ENCODE measurements at regions not wholly inside any gene's neighbourhood (a gene's known extent, or its start where the extent isn't known, plus 50 kb on each side); places are given as distances from the start of the nearest gene placed in this dataset.

- Histone ChIP-seq H3K27ac (no peak overlapping the region), H3K9me3 (no peaks in the 10 kb centered on the region), H3K27me3 (no peaks in the 10 kb centered on the region), H3K4me3 (ENCODE audit: low read depth in 1 of 2, low read length in 1 of 2) (no peak overlapping the region), H3K36me3 (no peaks in the 10 kb centered on the region), H3K4me1 (ENCODE audit: control insufficient read depth in 1 of 2, insufficient read depth in 1 of 2, low read depth in 1 of 2, low read length in 1 of 2) (no peaks in the 10 kb centered on the region)
- TF ChIP-seq, protein P1, sequence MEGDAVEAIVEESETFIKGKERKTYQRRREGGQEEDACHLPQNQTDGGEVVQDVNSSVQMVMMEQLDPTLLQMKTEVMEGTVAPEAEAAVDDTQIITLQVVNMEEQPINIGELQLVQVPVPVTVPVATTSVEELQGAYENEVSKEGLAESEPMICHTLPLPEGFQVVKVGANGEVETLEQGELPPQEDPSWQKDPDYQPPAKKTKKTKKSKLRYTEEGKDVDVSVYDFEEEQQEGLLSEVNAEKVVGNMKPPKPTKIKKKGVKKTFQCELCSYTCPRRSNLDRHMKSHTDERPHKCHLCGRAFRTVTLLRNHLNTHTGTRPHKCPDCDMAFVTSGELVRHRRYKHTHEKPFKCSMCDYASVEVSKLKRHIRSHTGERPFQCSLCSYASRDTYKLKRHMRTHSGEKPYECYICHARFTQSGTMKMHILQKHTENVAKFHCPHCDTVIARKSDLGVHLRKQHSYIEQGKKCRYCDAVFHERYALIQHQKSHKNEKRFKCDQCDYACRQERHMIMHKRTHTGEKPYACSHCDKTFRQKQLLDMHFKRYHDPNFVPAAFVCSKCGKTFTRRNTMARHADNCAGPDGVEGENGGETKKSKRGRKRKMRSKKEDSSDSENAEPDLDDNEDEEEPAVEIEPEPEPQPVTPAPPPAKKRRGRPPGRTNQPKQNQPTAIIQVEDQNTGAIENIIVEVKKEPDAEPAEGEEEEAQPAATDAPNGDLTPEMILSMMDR (IDR thresholded peaks at IDR 0.05), result no peak
These were observed 275.7 kb downstream of the TOX3 start for GRCh38 chr16:52271088-52271750.

DNA sequence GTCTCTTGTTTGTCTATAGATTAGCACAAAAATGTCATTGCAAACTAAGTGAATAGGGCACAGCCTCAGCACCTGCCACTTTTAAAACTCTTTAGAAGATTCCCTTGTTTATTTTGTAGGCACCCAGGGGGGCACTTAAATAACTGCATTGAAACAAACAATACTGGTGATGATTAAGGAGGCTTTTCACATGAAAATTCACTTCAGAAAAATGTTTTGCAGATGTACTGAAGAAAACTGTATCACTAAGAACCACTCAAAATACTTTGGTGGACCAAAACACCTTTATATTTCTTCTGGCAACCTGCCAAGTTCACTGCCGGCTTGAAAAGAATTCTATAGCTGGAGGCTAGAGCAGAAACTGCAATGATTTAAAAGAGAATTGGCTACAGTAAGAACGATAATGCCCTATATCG, 281.5 kb downstream of the TOX3 start:
- H3K4me1 ChIP-seq (ENCODE audit: control insufficient read depth in 1 of 2, insufficient read depth in 1 of 2, low read depth in 1 of 2, low read length in 1 of 2), result no peaks in the 10 kb centered on the region
- TF ChIP-seq, protein P1 (IDR thresholded peaks at IDR 0.05), result no peak
- no peak overlapping the region for H3K27ac ChIP-seq
- no peak overlapping the region for H3K4me3 ChIP-seq (ENCODE audit: low read depth in 1 of 2, low read length in 1 of 2)
- no peaks in the 10 kb centered on the region for H3K36me3 ChIP-seq
- no peaks in the 10 kb centered on the region for H3K9me3 ChIP-seq
- no peaks in the 10 kb centered on the region for H3K27me3 ChIP-seq

GRCh38 chr16:52257534-52257933, 289.4 kb downstream of the TOX3 start:
- Histone ChIP-seq H3K27me3 (no peaks in the 10 kb centered on the region), H3K4me3 (ENCODE audit: low read depth in 1 of 2, low read length in 1 of 2) (no peak overlapping the region), H3K27ac (no peak overlapping the region), H3K9me3 (no peaks in the 10 kb centered on the region), H3K4me1 (ENCODE audit: control insufficient read depth in 1 of 2, insufficient read depth in 1 of 2, low read depth in 1 of 2, low read length in 1 of 2) (no peaks in the 10 kb centered on the region), H3K36me3 (no peaks in the 10 kb centered on the region)
- TF ChIP-seq, protein P1 (IDR thresholded peaks at IDR 0.05), result no peak

GRCh38 chr16:52256310-52257078, 290.4 kb downstream of the TOX3 start:
- Histone ChIP-seq H3K4me3 (ENCODE audit: low read depth in 1 of 2, low read length in 1 of 2) (no peak overlapping the region), H3K27ac (no peak overlapping the region), H3K9me3 (no peaks in the 10 kb centered on the region), H3K36me3 (no peaks in the 10 kb centered on the region), H3K4me1 (ENCODE audit: control insufficient read depth in 1 of 2, insufficient read depth in 1 of 2, low read depth in 1 of 2, low read length in 1 of 2) (no peaks in the 10 kb centered on the region), H3K27me3 (no peaks in the 10 kb centered on the region)
- TF ChIP-seq, protein P1 (IDR thresholded peaks at IDR 0.05), result no peak

GRCh38 chr16:52254746-52255145, 292.2 kb downstream of the TOX3 start:
- H3K27me3 ChIP-seq, result no peaks in the 10 kb centered on the region
- no peak overlapping the region for H3K27ac ChIP-seq
- H3K4me1 ChIP-seq (ENCODE audit: control insufficient read depth in 1 of 2, insufficient read depth in 1 of 2, low read depth in 1 of 2, low read length in 1 of 2), result no peaks in the 10 kb centered on the region
- no peak overlapping the region for H3K4me3 ChIP-seq (ENCODE audit: low read depth in 1 of 2, low read length in 1 of 2)
- TF ChIP-seq, protein P1 (IDR thresholded peaks at IDR 0.05), result no peak
- H3K9me3 ChIP-seq, result no peaks in the 10 kb centered on the region
- H3K36me3 ChIP-seq, result no peaks in the 10 kb centered on the region
